GM12864 (cell line): ENCODE measurements at regions not wholly inside any gene's neighbourhood (a gene's known extent, or its start where the extent isn't known, plus 50 kb on each side); places are given as distances from the start of the nearest gene placed in this dataset.

Source experiments
- DNase-seq: peaks from one replicate; pipeline ENCODE4 v3.0.0-alpha.2; 2011; ENCODE audit warnings: low read depth
- H3K4me3 ChIP-seq: 2 replicates; pipeline ENCODE4 v1.5.1; 2011; ENCODE audit warnings: mild to moderate bottlenecking, low read depth, low read length, control low read depth
- TF ChIP-seq, protein P1 (sequence below): IDR thresholded peaks from 2 replicates; pipeline ENCODE4 v1.5.1; 2011; ENCODE audit warnings: low read depth, mild to moderate bottlenecking, moderate library complexity, low read length, control low read depth, inconsistent platforms; ENCODE audit errors: missing control alignments

- no peak for DNase-seq
- no peak overlapping the region for H3K4me3 ChIP-seq
- TF ChIP-seq, protein P1, sequence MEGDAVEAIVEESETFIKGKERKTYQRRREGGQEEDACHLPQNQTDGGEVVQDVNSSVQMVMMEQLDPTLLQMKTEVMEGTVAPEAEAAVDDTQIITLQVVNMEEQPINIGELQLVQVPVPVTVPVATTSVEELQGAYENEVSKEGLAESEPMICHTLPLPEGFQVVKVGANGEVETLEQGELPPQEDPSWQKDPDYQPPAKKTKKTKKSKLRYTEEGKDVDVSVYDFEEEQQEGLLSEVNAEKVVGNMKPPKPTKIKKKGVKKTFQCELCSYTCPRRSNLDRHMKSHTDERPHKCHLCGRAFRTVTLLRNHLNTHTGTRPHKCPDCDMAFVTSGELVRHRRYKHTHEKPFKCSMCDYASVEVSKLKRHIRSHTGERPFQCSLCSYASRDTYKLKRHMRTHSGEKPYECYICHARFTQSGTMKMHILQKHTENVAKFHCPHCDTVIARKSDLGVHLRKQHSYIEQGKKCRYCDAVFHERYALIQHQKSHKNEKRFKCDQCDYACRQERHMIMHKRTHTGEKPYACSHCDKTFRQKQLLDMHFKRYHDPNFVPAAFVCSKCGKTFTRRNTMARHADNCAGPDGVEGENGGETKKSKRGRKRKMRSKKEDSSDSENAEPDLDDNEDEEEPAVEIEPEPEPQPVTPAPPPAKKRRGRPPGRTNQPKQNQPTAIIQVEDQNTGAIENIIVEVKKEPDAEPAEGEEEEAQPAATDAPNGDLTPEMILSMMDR, result no peak
These were observed 106.4 kb downstream of the MINAR1 start for GRCh38 chr15:79538527-79538926.

- DNase-seq, result no peak
- no peak overlapping the region for H3K4me3 ChIP-seq
- TF ChIP-seq, protein P1, result no peak
These were observed 107.3 kb downstream of the MINAR1 start for GRCh38 chr15:79539401-79539800.

DNA sequence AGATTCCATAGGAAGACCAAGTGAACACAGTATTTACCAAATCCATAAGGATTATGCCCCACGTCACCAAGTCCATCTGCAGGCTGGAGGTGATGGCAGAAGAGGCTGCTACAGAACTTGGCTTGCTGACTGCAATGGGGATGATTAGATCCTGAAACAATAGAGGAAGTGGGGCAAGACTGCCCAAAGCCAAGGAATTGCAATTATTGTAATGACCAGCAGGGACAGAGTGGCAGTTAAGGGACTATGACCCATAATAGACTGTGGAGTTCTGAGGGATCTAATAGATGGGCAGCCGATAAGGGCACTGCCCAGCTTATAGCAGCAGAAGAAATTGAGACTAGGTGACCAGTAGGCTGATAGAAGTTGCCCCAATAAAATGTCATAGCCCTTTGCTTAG, 108.4 kb downstream of the MINAR1 start:
- TF ChIP-seq, protein P1, result no peak
- H3K4me3 ChIP-seq, result no peak overlapping the region
- no peak for DNase-seq

DNA sequence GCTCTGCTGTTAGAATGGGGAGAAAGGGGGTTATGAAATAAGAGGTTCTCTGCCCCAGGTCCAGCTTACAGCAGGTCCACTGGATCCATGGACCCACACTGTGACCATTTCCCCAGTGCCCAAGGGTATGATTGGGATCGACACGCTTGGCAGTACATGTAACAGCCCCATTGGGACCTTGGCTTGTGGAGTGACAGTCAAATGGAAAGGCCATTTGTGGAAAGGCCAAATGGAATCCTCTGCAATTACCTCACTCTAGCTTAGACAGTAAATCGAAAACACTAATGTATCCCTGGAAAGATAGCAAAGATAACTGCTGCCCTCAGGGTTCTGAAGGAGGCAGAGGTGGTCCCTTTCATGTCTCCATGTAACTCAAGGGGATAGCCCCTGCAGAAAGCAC, 109.1 kb downstream of the MINAR1 start:
- DNase-seq, result no peak
- TF ChIP-seq, protein P1, result no peak
- no peak overlapping the region for H3K4me3 ChIP-seq

DNA sequence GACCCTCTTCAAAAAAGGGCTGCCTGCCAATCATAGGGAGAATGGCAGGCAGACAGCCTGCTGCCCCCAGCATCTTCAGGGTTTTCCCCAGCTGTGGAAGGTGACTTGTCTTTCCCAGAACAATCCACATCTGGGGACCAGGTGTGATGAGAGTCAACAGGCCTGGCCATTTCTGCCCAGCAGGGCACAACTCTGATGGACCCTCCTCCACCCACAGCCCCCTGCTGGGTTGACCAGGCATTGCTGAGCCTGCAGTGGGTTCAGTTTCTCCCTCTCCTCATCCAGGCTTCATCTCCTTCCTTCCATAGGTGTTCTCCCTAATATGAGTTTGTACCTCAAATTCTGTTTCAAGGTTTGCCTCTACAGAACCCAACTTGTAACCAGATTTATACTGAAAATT, 111.0 kb downstream of the MINAR1 start:
- TF ChIP-seq, protein P1, result peak; percentile 30
- H3K4me3 ChIP-seq, result no peak overlapping the region
- DNase-seq, result no peak

DNA sequence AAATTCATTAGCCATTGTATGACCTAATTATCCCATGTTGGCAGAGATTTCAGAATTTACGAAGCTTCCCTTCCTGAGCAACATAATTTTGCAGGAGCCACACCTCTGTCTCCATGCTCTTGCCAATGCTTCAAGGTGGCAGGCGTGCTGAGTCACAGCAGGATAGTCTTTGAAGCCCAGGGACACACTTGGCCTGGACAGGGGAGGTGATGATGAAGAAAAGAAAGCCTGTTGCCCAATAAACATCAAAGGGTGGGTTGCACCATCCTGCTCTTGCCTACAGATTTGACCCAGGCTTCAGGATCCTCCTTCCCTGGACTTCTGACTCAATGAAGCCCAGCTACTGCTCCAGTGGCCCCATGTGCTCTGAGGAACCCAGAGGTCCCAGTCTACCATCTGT, 117.1 kb downstream of the MINAR1 start:
- H3K4me3 ChIP-seq, result no peak overlapping the region
- DNase-seq, result no peak
- TF ChIP-seq, protein P1, result no peak

DNA sequence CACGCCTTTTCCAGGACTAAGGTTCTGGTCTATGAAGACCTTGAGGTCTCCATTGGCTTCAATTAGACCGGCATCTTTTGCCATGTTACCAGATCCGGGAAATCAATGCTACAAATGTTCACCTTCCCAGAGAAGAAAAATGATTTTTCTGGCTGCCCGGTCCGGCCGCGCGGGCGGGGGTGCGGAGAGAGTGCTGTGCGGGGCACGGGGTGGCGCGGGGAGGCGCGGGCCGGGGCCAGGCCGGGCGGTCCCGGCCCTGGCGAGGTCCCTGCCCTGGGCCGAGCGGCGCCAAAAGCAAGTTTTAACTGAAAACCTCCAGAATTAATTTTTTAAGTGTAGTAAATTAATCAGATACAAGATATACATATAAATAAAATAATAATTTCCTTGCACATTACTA, 128.2 kb downstream of the MINAR1 start:
- DNase-seq, result no peak
- no peak overlapping the region for H3K4me3 ChIP-seq
- TF ChIP-seq, protein P1, result no peak
